Tibial nerve (tissue), 4 donors: ENCODE measurements at regions not wholly inside any gene's neighbourhood (a gene's known extent, or its start where the extent isn't known, plus 50 kb on each side); places are given as distances from the start of the nearest gene placed in this dataset.

Experiments
- DNase-seq, 2 donors: peaks; one replicate each; pipeline ENCODE4 v3.0.0-alpha.2; 2019; ENCODE audit warnings: low spot score in 2 of 2
- H3K27ac ChIP-seq, 4 donors: fragments of 200-600 bp; sonication (generic) in 3 of 4; one replicate each; pipeline ENCODE4 v1.5.1; 2017 to 2019; ENCODE audit warnings: mild to moderate bottlenecking in 1 of 4
- H3K27me3 ChIP-seq, 2 donors: fragments of 200-600 bp; sonication (generic) in 1 of 2; one replicate each; pipeline versions ENCODE4 v1.5.1 to v1.6.0; 2017 to 2019
- H3K36me3 ChIP-seq, 3 donors: fragments of 200-600 bp; sonication (generic); one replicate each; pipeline ENCODE4 v1.5.1; 2018 to 2019
- H3K4me1 ChIP-seq, 4 donors: fragments of 200-600 bp; sonication (generic) in 3 of 4; one replicate each; pipeline ENCODE4 v1.5.1; 2017 to 2019
- H3K4me3 ChIP-seq, 4 donors: fragments of 200-600 bp; sonication (generic) in 3 of 4; one replicate each; pipeline ENCODE4 v1.5.1; 2017 to 2019; ENCODE audit warnings: mild to moderate bottlenecking in 1 of 4, moderate library complexity in 1 of 4
- H3K9me3 ChIP-seq, 4 donors: fragments of 200-600 bp; sonication (generic) in 3 of 4; one replicate each; pipeline ENCODE4 v1.5.1; 2017 to 2019
- CTCF ChIP-seq, 5 experiments: fragments of 200-600 bp in 3 of 5; fragments of 450-650 bp in 2 of 5; sonication (generic) in 3 of 5; IDR thresholded peaks; one replicate each; pipeline ENCODE4 v1.5.1; 2016 to 2019; ENCODE audit warnings: antibody characterized with exemption in 5 of 5, mild to moderate bottlenecking in 3 of 5, moderate library complexity in 2 of 5
- EP300 ChIP-seq, 2 donors: sonication (generic); formaldehyde crosslinking; IDR thresholded peaks; one replicate each; pipeline ENCODE4 v1.6.1; 2017; ENCODE audit warnings: antibody characterized with exemption in 2 of 2, mild to moderate bottlenecking in 1 of 2
- POLR2A ChIP-seq, 2 donors: fragments of 450-650 bp; IDR thresholded peaks; one replicate each; pipeline ENCODE4 v1.6.1; 2017; ENCODE audit warnings: antibody characterized with exemption in 2 of 2, mild to moderate bottlenecking in 2 of 2, moderate library complexity in 2 of 2
- WGBS, 2 donors: methylation state at CpG; one replicate each; pipeline ENCODE4 v1.1.5; 2018; 5-methylcytosine and 5-hydroxymethylcytosine counted together

- no peak for TF ChIP-seq POLR2A (IDR thresholded peaks at IDR 0.05)
- TF ChIP-seq CTCF (IDR thresholded peaks at IDR 0.05) = no peak
- no peak for TF ChIP-seq EP300 (IDR thresholded peaks at IDR 0.05)
- peaks cover 0 to 31% (median 0%) of the 10 kb centered on the region in 4 donors for H3K9me3 ChIP-seq
- no peak for DNase-seq
- H3K36me3 ChIP-seq = no peaks in the 10 kb centered on the region
- no peak overlapping the region for H3K4me3 ChIP-seq
- no peak overlapping the region for H3K27ac ChIP-seq
- 79 to 84% methylated on average over 2 of the region's 2 CpGs for WGBS, 2 donors
- no peaks in the 10 kb centered on the region for H3K4me1 ChIP-seq
- no peaks in the 10 kb centered on the region for H3K27me3 ChIP-seq
These were observed 439.6 kb downstream of the CDH8 start for GRCh38 chr16:61596655-61597054.

GRCh38 chr16:61595605-61596004 is 440.6 kb downstream of the CDH8 start:
- TF ChIP-seq EP300 (IDR thresholded peaks at IDR 0.05) (no peak), POLR2A (IDR thresholded peaks at IDR 0.05) (no peak), CTCF (IDR thresholded peaks at IDR 0.05) (no peak)
- no peaks in the 10 kb centered on the region for H3K27me3 ChIP-seq
- WGBS, 2 donors = 75 to 79% methylated on average over 3 of the region's 3 CpGs
- peaks cover 0 to 31% (median 0%) of the 10 kb centered on the region in 4 donors for H3K9me3 ChIP-seq
- no peak for DNase-seq
- no peak overlapping the region for H3K4me3 ChIP-seq
- H3K27ac ChIP-seq = no peak overlapping the region
- H3K36me3 ChIP-seq = no peaks in the 10 kb centered on the region
- no peaks in the 10 kb centered on the region for H3K4me1 ChIP-seq

- 43 to 48% methylated on average over 1 of the region's 1 CpG for WGBS, 2 donors
These were observed 445.7 kb downstream of the CDH8 start for GRCh38 chr16:61590577-61590976.

GRCh38 chr16:61587526-61587925 is 448.7 kb downstream of the CDH8 start:
- H3K27ac ChIP-seq = no peak overlapping the region
- TF ChIP-seq CTCF (IDR thresholded peaks at IDR 0.05) (no peak), EP300 (IDR thresholded peaks at IDR 0.05) (no peak), POLR2A (IDR thresholded peaks at IDR 0.05) (no peak)
- no peaks in the 10 kb centered on the region for H3K27me3 ChIP-seq
- no peaks in the 10 kb centered on the region for H3K4me1 ChIP-seq
- 74 to 77% methylated on average over 2 of the region's 2 CpGs for WGBS, 2 donors
- no peak overlapping the region for H3K4me3 ChIP-seq
- H3K9me3 ChIP-seq = peaks cover 0 to 7% (median 0%) of the 10 kb centered on the region in 4 donors
- no peak for DNase-seq
- H3K36me3 ChIP-seq = no peaks in the 10 kb centered on the region

More at GRCh38 chr16:61590577-61590976, 445.7 kb downstream of the CDH8 start:
- no peak for TF ChIP-seq EP300 (IDR thresholded peaks at IDR 0.05)
- TF ChIP-seq CTCF (IDR thresholded peaks at IDR 0.05) = no peak
- TF ChIP-seq POLR2A (IDR thresholded peaks at IDR 0.05) = no peak
- no peaks in the 10 kb centered on the region for H3K27me3 ChIP-seq
- H3K9me3 ChIP-seq = peaks cover 0 to 31% (median 0%) of the 10 kb centered on the region in 4 donors
- H3K36me3 ChIP-seq = no peaks in the 10 kb centered on the region
- DNase-seq = no peak
- H3K27ac ChIP-seq = no peak overlapping the region
- no peak overlapping the region for H3K4me3 ChIP-seq
- no peaks in the 10 kb centered on the region for H3K4me1 ChIP-seq

- Histone ChIP-seq H3K27ac (no peak overlapping the region), H3K36me3 (no peaks in the 10 kb centered on the region), H3K4me1 (no peaks in the 10 kb centered on the region), H3K9me3 (no peaks in the 10 kb centered on the region), H3K4me3 (no peak overlapping the region), H3K27me3 (no peaks in the 10 kb centered on the region)
- 92 to 94% methylated on average over 23 to 24 of the region's 24 CpGs for WGBS, 2 donors
- TF ChIP-seq CTCF (IDR thresholded peaks at IDR 0.05) = no peak
- no peak for TF ChIP-seq EP300 (IDR thresholded peaks at IDR 0.05)
- no peak for TF ChIP-seq POLR2A (IDR thresholded peaks at IDR 0.05)
- DNase-seq = no peak
These were observed 454.7 kb downstream of the CDH8 start for GRCh38 chr16:61581417-61582046.
